IMR-90 (cell line): ENCODE measurements at regions not wholly inside any gene's neighbourhood (a gene's known extent, or its start where the extent isn't known, plus 50 kb on each side); places are given as distances from the start of the nearest gene placed in this dataset.

Experiments used
- ATAC-seq: fragments of 200-7000 bp; cut with Tn5 transposase; 2 replicates; pipeline ENCODE4 v1.9.1; 2020; ENCODE audit warnings: low read depth, mild to moderate bottlenecking, moderate library complexity
- BruUV-seq: library from RNA; stranded (reverse); fragments of 400-500 nt; replicated peaks from 2 replicates; lab custom pipeline; 2021; lab: Mats Ljungman, UMichigan
- CTCF ChIA-PET: fragments of 300-600 bp; formaldehyde crosslinking; extraction: SDS; loops from one replicate; lab custom pipeline; 2021; ENCODE audit warnings: antibody characterized with exemption; lab: Yijun Ruan, JAX
- POLR2A ChIA-PET: fragments of 300-600 bp; sonication (Branson Sonifier 250); formaldehyde crosslinking; loops from one replicate; lab custom pipeline; 2022; ENCODE audit warnings: antibody characterized with exemption; ENCODE audit not compliant: unreplicated experiment; lab: Charles Lee
- DNase-seq: peaks from one replicate; pipeline ENCODE4 v3.0.0; 2013
- H2AFZ ChIP-seq: replicated peaks from 2 replicates; pipeline ENCODE3; 2013; ENCODE audit warnings: low read length, mild to moderate bottlenecking; ENCODE audit not compliant: poor library complexity
- H2AK5ac ChIP-seq: 2 replicates; pipeline ENCODE4 v1.6.1; 2013; ENCODE audit warnings: low read depth, low read length, inconsistent platforms
- H2AK9ac ChIP-seq: replicated peaks from 2 replicates; pipeline ENCODE3; 2013; ENCODE audit warnings: mild to moderate bottlenecking, low read depth, low read length, moderate library complexity; ENCODE audit not compliant: poor library complexity
- H2BK120ac ChIP-seq: 2 replicates; pipeline ENCODE4 v1.6.1; 2013; ENCODE audit warnings: low read depth, low read length, inconsistent platforms
- H2BK15ac ChIP-seq: 3 replicates; pipeline ENCODE4 v1.6.1; 2013; ENCODE audit warnings: low read depth, low read length, inconsistent platforms
- H2BK20ac ChIP-seq: 2 replicates; pipeline ENCODE4 v1.6.1; 2013; ENCODE audit warnings: low read depth, mild to moderate bottlenecking, inconsistent platforms, low read length, moderate library complexity
- H2BK5ac ChIP-seq: 2 replicates; pipeline ENCODE4 v1.6.1; 2013; ENCODE audit warnings: mild to moderate bottlenecking, low read depth, low read length, inconsistent platforms; ENCODE audit not compliant: poor library complexity, severe bottlenecking
- H3K14ac ChIP-seq: replicated peaks from 2 replicates; pipeline ENCODE4 v1.6.1; 2013; ENCODE audit warnings: low read depth, low read length, inconsistent platforms
- H3K18ac ChIP-seq: 2 replicates; pipeline ENCODE4 v1.6.1; 2013; ENCODE audit warnings: low read depth, low read length, control low read depth
- H3K23ac ChIP-seq: 2 replicates; pipeline ENCODE4 v1.6.1; 2013; ENCODE audit warnings: low read depth, low read length, inconsistent platforms
- H3K27ac ChIP-seq: 2 replicates; pipeline ENCODE4 v1.5.1; 2013; ENCODE audit warnings: mild to moderate bottlenecking, control low read depth, low read length; ENCODE audit not compliant: insufficient read depth
- H3K27me3 ChIP-seq: 2 replicates; pipeline ENCODE4 v1.6.1; 2013; ENCODE audit warnings: low read length; ENCODE audit not compliant: control insufficient read depth, insufficient read depth
- H3K36me3 ChIP-seq: 2 replicates; pipeline ENCODE4 v1.6.1; 2013; ENCODE audit warnings: low read length, mixed read lengths; ENCODE audit not compliant: control insufficient read depth, insufficient read depth
- H3K4ac ChIP-seq: 2 replicates; pipeline ENCODE4 v1.6.1; 2013; ENCODE audit warnings: low read depth, low read length, inconsistent platforms
- H3K4me1 ChIP-seq: 2 replicates; pipeline ENCODE4 v1.6.1; 2013; ENCODE audit warnings: low read length, mixed read lengths; ENCODE audit not compliant: control insufficient read depth, insufficient read depth
- H3K4me2 ChIP-seq: 2 replicates; pipeline ENCODE4 v1.6.1; 2013; ENCODE audit warnings: low read depth, mild to moderate bottlenecking, control low read depth, low read length, moderate library complexity
- H3K4me3 ChIP-seq: 2 replicates; pipeline ENCODE4 v1.5.1; 2013; ENCODE audit warnings: low read depth, mild to moderate bottlenecking, control low read depth, low read length, moderate library complexity; ENCODE audit not compliant: insufficient read depth
- H3K56ac ChIP-seq: 2 replicates; pipeline ENCODE4 v1.6.1; 2013; ENCODE audit warnings: low read length, inconsistent platforms; ENCODE audit not compliant: insufficient read depth; ENCODE audit errors: extremely low read depth
- H3K79me1 ChIP-seq, 2 experiments: 2 replicates each; pipeline ENCODE4 v1.6.1; 2013; ENCODE audit warnings: low read length in 2 of 2, inconsistent platforms in 1 of 2, low read depth in 1 of 2
- H3K9ac ChIP-seq: 2 replicates; pipeline ENCODE4 v1.6.1; 2013; ENCODE audit warnings: low read depth, low read length, control low read depth
- H3K9me1 ChIP-seq: 2 replicates; pipeline ENCODE4 v1.6.1; 2013; ENCODE audit warnings: low read length, inconsistent platforms; ENCODE audit not compliant: insufficient read depth
- H3K9me3 ChIP-seq: 2 replicates; pipeline ENCODE4 v1.6.1; 2013; ENCODE audit warnings: low read length; ENCODE audit not compliant: control insufficient read depth, insufficient read depth
- H4K20me1 ChIP-seq: 2 replicates; pipeline ENCODE4 v1.6.1; 2013; ENCODE audit warnings: low read length, inconsistent platforms; ENCODE audit not compliant: insufficient read depth
- H4K5ac ChIP-seq: 2 replicates; pipeline ENCODE4 v1.6.1; 2013; ENCODE audit warnings: mild to moderate bottlenecking, low read depth, low read length, control low read depth
- H4K8ac ChIP-seq, 2 experiments: 2 replicates each; pipeline ENCODE4 v1.6.1; 2013; ENCODE audit warnings: low read depth in 2 of 2, low read length in 2 of 2, control low read depth in 1 of 2, inconsistent platforms in 1 of 2
- H4K91ac ChIP-seq: 2 replicates; pipeline ENCODE4 v1.6.1; 2013; ENCODE audit warnings: low read depth, low read length, inconsistent platforms; ENCODE audit not compliant: insufficient read depth
- BHLHE40 ChIP-seq: fragments of 150-350 bp; IDR thresholded peaks from 2 replicates; pipeline ENCODE4 v1.6.1; 2016; ENCODE audit warnings: mild to moderate bottlenecking, low read depth, low read length
- MAFK ChIP-seq: IDR thresholded peaks from 2 replicates; pipeline ENCODE4 v1.6.1; 2012; ENCODE audit warnings: low read depth, low read length, improper control_type of control experiment
- POLR2A ChIP-seq: IDR thresholded peaks from 2 replicates; pipeline ENCODE4 v1.6.1; 2012; ENCODE audit warnings: mild to moderate bottlenecking, low read depth, low read length
- WGBS, 2 experiments: methylation state at CpG; one replicate each; pipeline versions ENCODE4 v1.1.5 to v1.1.7; 2013; ENCODE audit warnings: missing lambda C conversion rate in 2 of 2; ENCODE audit not compliant: insufficient read length in 1 of 2; ENCODE audit errors: extremely low coverage in 2 of 2; 5-methylcytosine and 5-hydroxymethylcytosine counted together
- dilution Hi-C: fragments of 300-500 bp; cut with HindIII; formaldehyde crosslinking; loops from one replicate; pipeline ENCODE4 v1.14.3; 2018; ENCODE audit warnings: low sequenced_read_pairs; ENCODE audit not compliant: unreplicated experiment
- in situ Hi-C: fragments of 300-500 bp; cut with MboI; formaldehyde crosslinking; loops from 3 replicates; pipeline ENCODE4 v1.14.3; 2019; ENCODE audit warnings: low sequenced_read_pairs, inconsistent platforms, mixed read lengths
- intact Hi-C: fragments of 100-400 bp; cut with micrococcal nuclease; formaldehyde crosslinking; loops from 2 replicates; pipeline ENCODE4 v1.10.0; 2022
- TF ChIP-seq, protein P1 (sequence below): fragments of 150-350 bp; IDR thresholded peaks from 2 replicates; pipeline ENCODE4 v1.6.1; 2017; ENCODE audit warnings: mild to moderate bottlenecking, antibody characterized with exemption, low read length, low read depth

DNA sequence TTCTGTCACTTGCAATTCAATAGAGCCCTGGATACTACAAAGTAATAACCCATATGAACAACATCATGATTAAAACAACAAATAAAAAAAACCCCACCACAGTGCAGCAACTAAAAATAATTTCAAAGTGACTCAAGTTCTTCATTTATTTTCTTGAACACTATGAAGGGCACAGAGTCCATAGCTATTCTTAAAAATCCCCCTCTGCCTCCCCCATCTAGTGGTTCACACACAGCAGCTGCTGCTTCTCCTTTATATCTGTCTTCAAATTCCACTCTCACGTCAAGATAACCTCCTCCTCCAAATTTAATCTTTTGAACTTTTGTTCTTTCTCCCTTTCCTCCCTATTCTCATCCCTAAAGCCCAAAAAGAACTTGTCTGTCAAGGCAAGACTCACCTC lies 591.3 kb downstream of the ZEB2 start:
- Histone ChIP-seq H3K79me1 (no peaks in the 10 kb centered on the region), H2BK5ac (no peak overlapping the region), H2AFZ (no peak overlapping the region), H3K27ac (no peak overlapping the region), H4K91ac (no peak overlapping the region), H3K36me3 (no peaks in the 10 kb centered on the region), H2AK5ac (no peak overlapping the region), H4K5ac (no peak overlapping the region), H2AK9ac (no peak overlapping the region), H4K20me1 (no peaks in the 10 kb centered on the region), H3K9me3 (no peaks in the 10 kb centered on the region), H3K4me2 (no peak overlapping the region), H3K9me1 (no peaks in the 10 kb centered on the region), H3K18ac (peak overlapping the region; percentile 62; the same call in 1 of the 2 replicates), H3K14ac (0 out of 2 replicates have a peak overlapping the region, but pooled peaks have one; percentile 1), H2BK20ac (no peak overlapping the region), H3K56ac (no peak overlapping the region), H3K4ac (no peak overlapping the region), H3K9ac (no peak overlapping the region), H2BK15ac (no peak overlapping the region), H3K23ac (no peak overlapping the region), H3K27me3 (no peaks in the 10 kb centered on the region), H2BK120ac (no peak overlapping the region), H3K4me1 (peaks cover 2% of the 10 kb centered on the region; the same call in 1 of the 2 replicates), H3K4me3 (no peak overlapping the region), H4K8ac (no peak overlapping the region)
- no peak for TF ChIP-seq MAFK
- TF ChIP-seq, protein P1, sequence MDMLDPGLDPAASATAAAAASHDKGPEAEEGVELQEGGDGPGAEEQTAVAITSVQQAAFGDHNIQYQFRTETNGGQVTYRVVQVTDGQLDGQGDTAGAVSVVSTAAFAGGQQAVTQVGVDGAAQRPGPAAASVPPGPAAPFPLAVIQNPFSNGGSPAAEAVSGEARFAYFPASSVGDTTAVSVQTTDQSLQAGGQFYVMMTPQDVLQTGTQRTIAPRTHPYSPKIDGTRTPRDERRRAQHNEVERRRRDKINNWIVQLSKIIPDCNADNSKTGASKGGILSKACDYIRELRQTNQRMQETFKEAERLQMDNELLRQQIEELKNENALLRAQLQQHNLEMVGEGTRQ = no peak
- no peak for TF ChIP-seq POLR2A
- TF ChIP-seq BHLHE40 = no peak
- intact Hi-C loops = no loop called here
- CTCF ChIA-PET = no interaction called here
- POLR2A ChIA-PET = no interaction called here
- no CpG with 5 or more reads among the region's 1 CpG for whole genome bisulfite sequencing, 2 experiments
- in situ Hi-C loops = no loop called here
- dilution Hi-C loops = no loop called here
- no peak for DNase-seq
- ATAC-seq = no peak
- BruUV-seq = no TSS peak
